Putamen (tissue), 1 donor: ENCODE measurements at regions not wholly inside any gene's neighbourhood (a gene's known extent, or its start where the extent isn't known, plus 50 kb on each side); places are given as distances from the start of the nearest gene placed in this dataset.

Experiments
- DNase-seq: peaks from one replicate; pipeline ENCODE4 v3.0.0-alpha.2; 2016; ENCODE audit warnings: low spot score

- no peak for DNase-seq
These were observed 95.2 kb downstream of the PDGFA start for GRCh38 chr7:424301-424935.

- peak; percentile 40 for DNase-seq
These were observed 94.5 kb downstream of the PDGFA start for GRCh38 chr7:424961-425793.

- no peak for DNase-seq
These were observed 93.9 kb downstream of the PDGFA start for GRCh38 chr7:425794-426188.

GRCh38 chr7:426510-426909 is 93.1 kb downstream of the PDGFA start:
- DNase-seq: no peak

- no peak for DNase-seq
These were observed 92.0 kb downstream of the PDGFA start for GRCh38 chr7:427506-428103.

GRCh38 chr7:428387-428786 is 91.3 kb downstream of the PDGFA start:
- DNase-seq: no peak

GRCh38 chr7:428927-429827 is 90.5 kb downstream of the PDGFA start:
- no peak for DNase-seq

- no peak for DNase-seq
These were observed 89.8 kb downstream of the PDGFA start for GRCh38 chr7:429828-430180.

- DNase-seq: no peak
These were observed 88.6 kb downstream of the PDGFA start for GRCh38 chr7:431041-431440.

- peak; percentile 52 for DNase-seq
These were observed 88.0 kb downstream of the PDGFA start for GRCh38 chr7:431658-432111.

- DNase-seq: no peak
These were observed 87.4 kb downstream of the PDGFA start for GRCh38 chr7:432256-432655.

- DNase-seq: no peak
These were observed 86.7 kb downstream of the PDGFA start for GRCh38 chr7:432933-433332.

GRCh38 chr7:433558-433957 is 86.1 kb downstream of the PDGFA start:
- DNase-seq: no peak

GRCh38 chr7:434891-435629 is 84.6 kb downstream of the PDGFA start:
- DNase-seq: no peak

- no peak for DNase-seq
These were observed 83.8 kb downstream of the PDGFA start for GRCh38 chr7:435630-436366.

GRCh38 chr7:436367-437128 is 83.1 kb downstream of the PDGFA start:
- no peak for DNase-seq

- no peak for DNase-seq
These were observed 82.1 kb downstream of the PDGFA start for GRCh38 chr7:437329-438251.

GRCh38 chr7:438361-438760 is 81.3 kb downstream of the PDGFA start:
- no peak for DNase-seq

GRCh38 chr7:438916-439315 is 80.7 kb downstream of the PDGFA start:
- no peak for DNase-seq
